HG03442 (cell line): ENCODE measurements at regions not wholly inside any gene's neighbourhood (a gene's known extent, or its start where the extent isn't known, plus 50 kb on each side); places are given as distances from the start of the nearest gene placed in this dataset.
"Not testable (repeated sequence)": the region's sequence is repeated elsewhere in the genome, so short reads cannot be mapped to it uniquely, and the experiment has no call there.

Experiments
- ATAC-seq: cut with Tn5 transposase; IDR thresholded peaks from one replicate; pipeline ENCODE4 v1.9.1; 2021; ENCODE audit warnings: mild to moderate bottlenecking, moderate library complexity; ENCODE audit not compliant: unreplicated experiment

DNA sequence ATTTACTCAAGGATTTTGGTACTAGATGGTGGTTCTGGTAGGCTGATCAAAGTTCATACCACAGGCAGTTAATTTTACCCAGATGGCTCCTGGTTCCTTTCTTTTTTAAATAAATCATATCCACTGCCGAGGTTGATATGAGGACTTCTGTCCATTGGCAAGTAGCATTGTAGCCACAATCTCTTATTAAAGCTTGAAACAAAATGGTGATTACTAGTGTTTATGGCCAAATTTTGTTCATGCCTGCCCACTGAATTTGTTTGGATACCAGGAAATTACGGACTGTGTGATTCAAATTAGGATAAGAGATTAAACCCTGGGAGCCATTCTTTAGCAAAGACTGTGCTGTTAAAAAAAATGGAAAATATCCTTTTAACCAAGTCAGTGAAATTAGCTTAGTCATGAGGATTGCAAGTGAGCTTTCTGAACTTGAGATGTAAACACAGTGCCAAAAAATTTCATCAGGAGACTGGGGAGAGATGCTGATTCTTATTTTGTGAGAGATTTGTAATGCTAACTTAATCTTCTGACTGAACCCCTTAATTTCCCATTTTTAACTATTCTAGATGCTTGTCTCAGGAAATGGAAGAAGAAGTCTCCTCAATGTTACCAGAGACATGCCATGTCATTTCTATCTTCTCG lies 893.5 kb upstream of the ADAMTS5 start:
- ATAC-seq: not testable (repeated sequence)

DNA sequence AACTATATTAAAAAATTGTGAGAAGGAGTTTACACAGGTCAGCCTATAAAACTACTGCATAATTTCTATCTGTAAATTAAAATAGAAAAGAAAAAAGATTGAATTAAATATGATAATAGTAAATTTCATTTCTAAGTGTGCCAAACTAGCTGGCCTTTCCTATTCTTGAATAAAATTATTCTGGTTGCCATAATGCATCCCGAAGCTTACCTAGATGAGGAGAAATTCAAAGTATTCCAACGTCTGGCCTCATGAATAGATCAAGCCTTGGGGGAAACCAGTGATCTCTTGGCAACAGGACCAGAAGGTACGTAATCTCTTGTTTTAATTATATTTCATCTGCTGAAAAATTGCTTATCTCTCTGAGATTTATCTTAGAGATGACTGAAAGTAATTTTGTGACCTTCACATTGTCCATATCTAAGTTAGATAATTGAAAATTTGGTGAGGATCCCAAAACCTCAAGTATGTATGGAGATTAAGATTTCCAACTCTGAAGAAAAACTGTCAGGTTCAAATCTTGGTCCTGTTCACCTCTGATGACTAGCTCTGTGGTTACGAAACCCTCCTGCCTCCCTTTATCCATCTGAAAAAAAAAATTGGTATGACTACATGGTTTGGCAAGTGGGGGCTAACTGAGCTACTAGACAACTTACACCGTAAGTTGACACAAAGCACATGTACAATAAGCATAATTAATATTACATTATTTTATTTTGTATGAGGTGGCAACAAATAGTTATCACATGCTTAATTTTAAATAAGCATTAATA lies 891.4 kb upstream of the ADAMTS5 start:
- not testable (repeated sequence) for ATAC-seq

DNA sequence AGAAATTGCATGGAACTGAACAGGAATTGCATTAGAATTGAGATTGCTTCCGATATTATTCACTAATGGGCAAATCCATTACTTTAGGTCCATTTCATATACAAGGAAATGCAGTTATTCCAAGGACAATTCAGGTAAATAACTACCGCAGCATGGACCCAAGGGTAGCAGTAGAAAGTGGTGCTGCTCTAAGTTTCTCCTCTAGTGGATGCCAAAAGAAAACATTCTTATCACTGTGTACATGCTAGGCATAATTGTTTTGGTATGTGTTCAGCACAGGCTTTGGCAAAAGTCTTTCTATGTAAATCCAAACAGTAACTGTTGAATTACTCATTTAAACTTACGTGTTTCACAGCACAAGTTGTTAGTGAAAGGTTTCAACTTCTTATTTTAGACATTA lies 890.1 kb upstream of the ADAMTS5 start:
- ATAC-seq: not testable (repeated sequence)

DNA sequence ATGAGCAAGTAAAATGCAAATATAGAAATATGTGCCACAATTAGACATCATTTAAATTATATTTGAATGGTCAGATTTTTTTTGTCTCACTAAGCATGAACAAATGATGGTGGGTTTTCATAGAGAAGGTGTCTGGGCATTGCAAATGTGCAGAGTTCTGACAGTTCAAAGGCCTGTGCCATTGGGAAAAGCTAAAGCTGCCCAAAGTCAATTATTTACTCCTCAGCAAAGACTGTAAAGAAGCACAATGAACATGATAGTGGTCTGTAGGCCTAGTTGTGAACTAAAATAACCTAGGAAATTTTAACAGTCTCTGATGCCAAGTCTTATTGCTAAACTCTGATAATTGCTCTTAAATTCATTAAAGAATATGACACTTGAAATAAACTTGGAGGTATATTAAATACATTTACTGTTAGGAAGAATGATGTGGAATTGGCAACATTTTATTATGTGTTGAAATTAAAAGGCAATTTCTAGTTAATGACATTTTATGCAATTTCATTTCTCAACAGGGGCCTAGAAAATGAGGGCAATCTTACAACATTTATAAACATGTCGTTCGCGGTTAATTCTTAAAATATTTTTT lies 874.3 kb upstream of the ADAMTS5 start:
- ATAC-seq: no peak

DNA sequence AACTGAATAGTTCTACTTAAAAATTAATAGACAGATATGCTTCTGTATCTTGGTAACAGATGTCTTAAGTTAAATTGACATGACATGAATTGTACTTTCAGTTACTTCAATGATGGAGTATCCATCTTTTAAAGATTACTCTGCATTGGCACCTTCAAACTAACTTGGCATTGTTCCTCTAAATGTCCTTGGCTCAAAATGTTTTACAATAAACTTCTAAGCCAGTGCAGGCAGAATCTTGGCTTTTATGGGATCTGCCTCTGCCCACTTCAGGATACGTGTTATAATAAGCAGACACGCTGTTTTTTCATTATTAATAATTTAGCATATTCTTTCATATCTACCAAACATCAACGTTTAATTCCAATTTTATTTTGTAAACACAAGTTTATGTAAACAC lies 873.4 kb upstream of the ADAMTS5 start:
- no peak for ATAC-seq

DNA sequence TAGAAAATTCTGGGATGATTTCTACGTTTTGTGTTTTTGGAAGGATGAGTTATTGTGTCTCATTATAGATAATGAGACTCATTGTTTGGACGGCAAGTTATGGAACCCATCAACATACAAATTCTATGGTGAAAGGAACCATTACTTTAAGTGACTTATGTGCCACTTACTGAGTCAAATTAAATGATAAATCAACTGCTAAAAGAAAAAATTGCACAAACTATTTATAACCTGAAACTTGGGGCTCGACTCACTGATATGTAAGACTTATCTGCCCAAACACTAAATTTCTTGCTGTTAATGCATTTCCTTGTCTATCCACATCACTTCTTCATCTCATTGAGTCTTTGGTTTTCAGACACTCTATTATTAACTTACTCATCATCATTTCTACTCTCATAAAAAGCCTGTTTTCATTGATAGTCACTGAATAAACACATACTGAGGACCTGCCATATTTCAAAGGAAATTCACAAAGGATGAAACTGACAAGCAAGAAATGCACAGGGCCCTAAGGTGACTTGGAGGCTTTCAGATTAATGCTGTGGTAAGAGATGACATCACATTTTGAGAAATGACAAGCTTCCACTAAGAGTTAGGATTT lies 872.7 kb upstream of the ADAMTS5 start:
- no peak for ATAC-seq

DNA sequence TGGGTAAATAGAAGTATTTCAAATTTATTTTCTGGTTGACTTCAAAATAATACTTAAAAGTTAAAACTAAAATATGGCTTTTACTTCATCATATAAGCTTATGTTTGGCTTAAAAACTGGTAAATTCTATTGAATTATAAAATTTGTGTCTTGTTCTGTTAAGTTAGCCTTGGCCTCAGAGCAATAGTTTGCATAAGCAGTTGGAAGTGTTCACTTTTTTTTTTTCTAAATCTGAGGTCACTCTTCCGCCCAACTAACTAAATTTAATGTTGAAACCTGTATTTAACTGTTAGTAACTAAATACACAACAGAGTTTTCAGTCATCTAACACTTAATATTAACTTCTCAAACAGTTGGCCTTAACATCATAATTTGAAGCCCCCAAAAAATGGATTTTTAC lies 871.7 kb upstream of the ADAMTS5 start:
- ATAC-seq: no peak

DNA sequence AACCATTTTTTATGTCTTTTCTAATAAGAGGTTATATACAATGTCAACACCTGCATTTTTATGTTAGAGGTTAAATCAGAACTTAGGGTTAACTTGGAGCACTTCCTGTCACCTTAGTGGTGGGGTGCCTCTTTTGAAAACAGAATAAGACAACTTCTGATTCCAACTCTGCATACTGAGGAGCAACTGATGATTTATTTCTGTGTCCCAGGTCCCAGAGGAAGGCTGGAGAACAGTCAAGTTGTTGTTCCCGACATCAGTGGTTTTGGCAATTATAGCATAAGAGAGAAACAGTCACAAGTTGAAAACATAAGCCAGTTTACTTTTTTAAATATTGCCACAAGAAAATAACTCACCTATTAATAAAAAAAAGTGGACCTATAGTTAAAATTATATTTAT lies 871.0 kb upstream of the ADAMTS5 start:
- no peak for ATAC-seq

DNA sequence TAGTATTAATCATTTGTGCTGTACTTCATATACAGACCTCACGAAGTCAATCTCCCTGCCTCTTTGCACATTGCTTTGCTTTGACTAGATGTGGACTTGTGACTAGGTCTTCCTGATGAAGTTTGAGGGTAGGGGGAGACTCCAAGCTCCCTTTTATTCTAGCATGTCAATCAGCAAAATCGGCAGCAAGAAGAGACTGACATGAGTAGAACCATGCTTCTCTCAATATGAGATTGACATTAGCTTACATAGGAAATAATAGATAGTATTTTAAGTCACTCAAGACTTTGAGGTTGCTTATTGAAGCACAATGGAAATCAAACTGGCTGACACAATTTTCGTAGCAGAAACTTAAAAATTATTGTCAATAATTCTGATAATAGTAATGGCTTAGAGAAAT lies 866.4 kb upstream of the ADAMTS5 start:
- ATAC-seq: no peak

DNA sequence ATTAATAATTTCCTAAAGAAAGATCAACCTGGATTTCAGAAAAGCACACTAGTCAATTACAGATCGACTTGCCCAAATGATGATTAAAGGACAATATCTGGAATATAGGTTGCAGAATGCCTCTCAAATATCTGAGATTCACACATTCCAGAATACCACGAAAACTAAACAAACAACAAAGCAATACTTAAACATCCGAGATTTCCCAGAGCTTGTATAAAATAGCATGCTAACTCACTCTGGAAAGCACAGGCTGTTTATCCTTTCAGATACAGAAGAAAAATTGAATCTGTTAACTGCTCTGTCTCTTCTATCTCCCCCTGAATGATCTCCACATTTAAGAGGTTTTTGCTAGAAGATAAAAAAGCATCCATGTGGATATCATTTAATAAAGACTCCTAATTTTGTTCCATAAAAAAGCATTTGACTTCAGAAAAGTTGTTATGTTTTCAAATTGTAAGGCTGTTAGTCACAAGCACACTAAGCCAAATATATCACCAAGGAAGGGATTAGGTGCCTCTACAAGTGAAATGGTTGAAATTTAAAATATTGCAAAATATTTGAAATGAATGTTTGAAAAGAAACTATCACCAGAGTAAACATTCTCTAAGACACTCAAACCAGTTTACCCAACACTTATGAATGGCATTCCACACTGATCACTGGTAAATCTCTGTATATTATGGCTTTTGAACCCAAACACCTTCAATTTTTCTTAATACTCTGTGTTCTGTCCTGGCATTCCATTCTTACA lies 865.1 kb upstream of the ADAMTS5 start:
- ATAC-seq: no peak

DNA sequence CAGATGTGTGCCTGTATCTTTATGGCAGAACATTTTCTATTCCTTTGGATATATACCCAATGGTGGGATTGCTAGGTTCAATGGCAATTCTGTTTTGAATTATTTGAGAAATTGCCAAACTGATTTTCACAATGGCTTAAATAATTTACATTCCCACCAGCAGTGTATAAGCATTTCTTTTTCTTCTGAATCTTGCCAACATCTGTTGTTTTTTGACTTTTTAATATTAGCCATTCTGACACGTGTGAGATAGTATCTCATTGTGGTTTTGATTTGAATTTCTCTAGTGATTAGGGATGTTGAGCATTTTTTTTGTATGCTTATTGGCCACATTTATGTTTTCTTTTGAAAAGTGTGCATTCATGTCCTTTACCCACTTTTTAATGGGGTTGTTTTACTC lies 864.3 kb upstream of the ADAMTS5 start:
- ATAC-seq: no peak

DNA sequence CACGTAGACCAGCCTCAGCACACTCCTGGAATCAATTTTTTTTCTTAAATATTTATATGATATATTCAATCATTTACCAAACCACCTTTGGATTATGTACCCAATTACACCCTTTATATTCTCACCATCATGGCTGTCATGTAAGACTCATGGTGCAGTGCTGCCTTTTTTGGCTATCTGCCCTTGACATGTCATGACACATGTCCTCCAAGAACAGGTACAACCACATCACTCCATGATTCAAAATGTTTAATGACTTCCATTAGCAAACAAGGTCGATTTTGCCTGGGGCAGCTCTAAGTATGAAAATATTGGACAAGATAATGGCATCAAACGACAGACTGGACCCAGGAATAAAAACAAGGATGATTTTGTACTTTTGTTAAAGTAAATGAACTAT lies 861.1 kb upstream of the ADAMTS5 start:
- ATAC-seq: no peak

DNA sequence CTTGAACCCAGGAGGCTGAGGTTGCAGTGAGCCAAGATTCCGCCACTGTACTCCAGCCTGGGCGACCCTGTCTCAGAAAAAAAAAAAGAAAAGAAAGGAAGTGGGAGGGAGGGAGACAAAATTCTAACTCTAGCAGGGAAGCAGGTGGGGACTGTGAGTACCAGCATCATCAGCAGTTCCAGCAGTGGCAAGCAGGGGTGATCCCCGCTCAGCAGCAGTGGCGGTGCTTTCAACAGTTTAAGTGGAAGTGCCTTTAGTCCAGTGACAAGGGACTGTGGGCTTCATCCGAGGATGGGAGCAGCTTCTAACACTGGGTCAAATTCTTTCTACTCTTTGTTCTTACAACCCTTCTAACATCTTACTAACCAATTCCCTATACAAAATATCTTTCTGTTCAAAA lies 858.1 kb upstream of the ADAMTS5 start:
- ATAC-seq: no peak

DNA sequence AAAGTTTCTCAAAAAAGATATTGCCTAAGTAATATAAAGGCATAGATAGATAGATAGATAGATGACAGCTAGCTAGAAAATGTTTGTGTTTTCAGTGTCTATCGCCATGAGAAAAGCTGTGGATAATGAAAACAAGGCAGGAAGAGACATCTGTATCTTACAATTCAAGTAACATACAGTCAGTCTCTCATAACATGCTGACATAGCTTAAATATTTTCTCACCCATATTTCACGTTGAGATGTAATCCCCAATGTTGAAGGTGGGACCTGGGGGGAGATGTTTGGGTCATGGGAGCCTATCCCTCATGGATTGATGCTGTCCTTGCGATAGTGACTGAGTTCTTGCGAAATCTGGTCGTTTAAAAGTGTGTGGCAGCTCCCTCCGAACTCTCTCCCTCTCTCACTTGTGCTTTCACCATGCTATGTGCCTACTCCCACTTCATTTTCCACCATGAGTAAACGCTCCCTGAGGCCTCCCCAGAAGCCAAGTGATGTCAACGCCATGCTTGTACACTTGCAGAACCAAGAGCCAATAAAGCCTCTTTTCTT lies 856.8 kb upstream of the ADAMTS5 start:
- no peak for ATAC-seq

DNA sequence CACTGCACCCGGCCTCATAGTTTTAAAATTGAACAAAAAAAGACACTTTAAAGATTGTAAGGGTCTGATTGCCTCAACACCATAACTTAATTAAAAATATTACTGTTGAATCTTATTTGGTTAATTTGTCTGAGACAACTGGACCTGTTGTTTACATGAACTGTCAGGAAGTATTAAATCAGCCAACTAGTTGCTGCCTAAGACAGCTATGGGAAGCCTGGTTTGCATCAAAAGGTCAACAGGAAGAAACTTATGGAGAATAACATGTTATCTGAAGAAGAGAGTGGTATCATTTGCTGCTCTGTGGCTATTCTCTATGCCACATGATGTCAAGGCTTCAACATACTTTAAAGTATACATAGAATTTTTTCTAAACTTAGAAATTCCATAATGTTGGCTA lies 853.5 kb upstream of the ADAMTS5 start:
- no peak for ATAC-seq

DNA sequence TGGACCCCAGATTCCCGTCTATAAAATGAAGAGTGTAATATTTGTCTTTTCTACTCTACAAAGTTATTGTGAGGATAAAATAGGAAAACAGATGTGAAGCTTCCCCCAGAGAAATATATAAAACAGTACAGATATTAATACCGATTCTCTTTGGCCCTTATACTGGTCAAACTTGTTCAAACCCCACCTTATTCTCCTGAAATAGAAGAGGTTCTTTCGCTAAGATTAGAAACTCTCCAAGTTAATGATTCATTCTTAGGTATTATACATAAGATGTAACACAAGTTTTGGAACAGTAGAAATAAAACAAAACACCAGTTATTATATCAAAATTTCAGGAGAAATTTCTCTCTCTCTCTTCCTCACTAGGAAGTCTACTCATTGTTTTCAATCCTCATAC lies 852.4 kb upstream of the ADAMTS5 start:
- ATAC-seq: no peak

DNA sequence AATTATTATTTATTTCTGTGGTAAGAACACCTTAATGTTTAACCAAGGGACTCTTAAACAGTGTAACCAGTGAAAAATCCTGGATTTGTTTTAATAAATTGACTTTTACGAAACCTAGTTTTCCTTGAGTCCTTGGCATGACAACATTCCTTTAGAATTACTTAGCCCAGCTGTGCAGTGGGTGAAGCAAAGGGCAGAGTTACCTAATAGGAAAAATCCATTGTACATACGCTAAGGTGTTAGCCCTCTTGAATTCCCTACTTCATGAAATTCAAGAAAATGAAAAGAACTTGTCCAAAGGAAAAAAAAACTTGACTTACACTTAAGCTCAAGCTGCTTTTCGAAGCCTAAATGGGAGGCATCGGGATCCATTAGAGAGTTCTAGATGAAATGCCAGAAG lies 852.0 kb upstream of the ADAMTS5 start:
- no peak for ATAC-seq

DNA sequence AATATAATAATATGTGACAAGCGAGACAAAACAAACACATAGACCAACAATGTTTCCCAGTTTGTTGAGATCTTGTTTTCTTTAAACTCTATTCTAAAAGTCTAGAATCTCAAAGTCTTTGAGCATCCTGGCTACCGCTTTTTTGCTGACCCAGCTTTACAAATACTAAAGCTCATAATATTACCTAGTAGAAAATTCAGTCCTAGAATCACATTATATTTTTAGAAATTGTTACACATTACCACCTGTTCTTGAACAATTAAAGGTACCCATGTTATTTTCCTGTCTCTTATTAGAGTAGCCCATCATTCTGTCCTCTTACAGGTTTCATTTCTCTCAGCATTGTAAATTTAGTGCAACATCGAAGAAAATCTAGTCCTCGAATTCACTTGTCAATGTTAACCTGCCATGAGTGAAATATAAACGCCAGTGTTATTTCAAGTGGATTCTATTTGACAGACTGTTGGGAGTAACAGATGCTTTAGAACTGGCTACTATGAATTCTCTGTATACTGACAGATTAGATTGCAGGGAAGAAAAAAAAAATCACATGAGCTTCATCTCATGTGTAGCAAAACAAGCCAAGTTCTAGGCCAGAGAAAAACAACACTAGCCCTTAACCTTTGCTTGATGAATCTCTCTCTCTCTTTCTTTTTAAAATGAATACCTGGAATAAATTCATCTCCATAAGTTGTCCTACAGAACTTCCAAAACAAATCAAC lies 851.2 kb upstream of the ADAMTS5 start:
- no peak for ATAC-seq

DNA sequence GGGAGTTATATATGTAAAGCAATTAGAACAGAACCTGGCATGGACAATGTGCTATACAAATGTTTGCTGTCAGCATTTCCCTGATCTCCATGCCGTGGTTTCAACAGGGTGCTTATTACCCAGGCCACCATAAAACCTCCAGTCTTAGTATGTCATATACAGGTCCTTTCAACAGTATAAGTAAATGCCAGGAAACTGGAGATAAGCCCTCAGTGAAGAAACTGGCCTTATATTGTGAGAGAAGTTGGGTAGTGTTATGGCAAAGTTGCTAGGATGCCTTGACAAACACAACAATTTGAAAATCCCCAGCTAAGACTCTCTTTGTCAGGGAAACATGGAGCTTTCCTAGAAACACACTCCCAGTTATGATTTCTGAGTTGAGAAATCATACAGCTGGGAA lies 850.2 kb upstream of the ADAMTS5 start:
- ATAC-seq: no peak

DNA sequence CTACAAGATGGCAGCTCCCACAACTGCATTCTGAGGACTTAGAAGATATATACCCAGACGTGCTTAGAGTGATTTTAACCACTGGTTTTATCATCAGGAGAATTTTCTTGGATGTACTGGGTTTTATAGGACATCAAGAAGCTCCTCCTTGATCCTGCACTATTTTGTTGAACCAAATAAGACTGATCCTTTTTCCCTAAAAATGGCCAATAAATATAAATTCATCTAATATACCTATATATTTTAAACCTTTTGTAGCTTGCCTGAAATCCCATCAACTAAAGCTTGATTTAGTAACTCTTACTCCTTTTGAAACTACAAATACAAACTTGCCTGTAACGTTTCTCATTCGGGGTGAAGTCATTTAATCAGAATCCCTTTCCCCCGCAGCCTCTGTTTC lies 849.4 kb upstream of the ADAMTS5 start:
- ATAC-seq: no peak
